Astrocyte of the spinal cord (primary cell): ENCODE measurements at regions not wholly inside any gene's neighbourhood (a gene's known extent, or its start where the extent isn't known, plus 50 kb on each side); places are given as distances from the start of the nearest gene placed in this dataset.

Source experiments
- DNase-seq: peaks from one replicate; pipeline ENCODE4 v3.0.0; 2011; ENCODE audit warnings: low read depth, low spot score
- H3K4me3 ChIP-seq: 2 replicates; pipeline ENCODE4 v1.5.1; 2011; ENCODE audit warnings: low read depth, mild to moderate bottlenecking, low read length, moderate library complexity
- CTCF ChIP-seq: IDR thresholded peaks from 2 replicates; pipeline ENCODE4 v1.5.1; 2012; ENCODE audit warnings: low read depth, mild to moderate bottlenecking, low read length, inconsistent platforms
- in situ Hi-C: cut with HindIII; loops from 2 replicates; pipeline ENCODE4 v1.10.0; 2017; ENCODE audit warnings: low sequenced_read_pairs

DNA sequence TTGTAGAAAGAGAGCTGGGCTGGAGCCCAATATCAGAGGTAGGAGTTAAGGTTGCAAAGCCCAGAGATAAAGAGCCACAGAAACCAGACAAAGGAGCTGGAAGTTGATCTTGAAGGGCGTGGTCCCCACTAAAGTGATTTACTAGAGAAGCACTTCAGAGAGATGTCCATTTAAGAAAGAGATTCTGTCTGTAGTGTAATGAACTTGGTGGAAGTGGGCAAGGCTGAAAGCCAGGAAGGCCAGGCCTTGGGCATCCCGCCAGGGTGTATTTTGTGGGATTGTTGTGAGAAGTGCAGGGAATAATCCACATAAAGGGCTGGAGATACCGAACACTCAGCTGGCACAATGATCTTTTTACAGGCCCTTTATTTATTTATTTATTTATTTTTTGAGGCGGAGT, 1398.8 kb downstream of the TBC1D22A start:
- TF ChIP-seq CTCF, result no peak
- no peak for DNase-seq
- in situ Hi-C loops, result no loop called here
- no peak overlapping the region for H3K4me3 ChIP-seq

- no peak for DNase-seq
- no peak overlapping the region for H3K4me3 ChIP-seq
- in situ Hi-C loops, result no loop called here
- no peak for TF ChIP-seq CTCF
These were observed 1395.2 kb downstream of the TBC1D22A start for GRCh38 chr22:48157676-48158075.

DNA sequence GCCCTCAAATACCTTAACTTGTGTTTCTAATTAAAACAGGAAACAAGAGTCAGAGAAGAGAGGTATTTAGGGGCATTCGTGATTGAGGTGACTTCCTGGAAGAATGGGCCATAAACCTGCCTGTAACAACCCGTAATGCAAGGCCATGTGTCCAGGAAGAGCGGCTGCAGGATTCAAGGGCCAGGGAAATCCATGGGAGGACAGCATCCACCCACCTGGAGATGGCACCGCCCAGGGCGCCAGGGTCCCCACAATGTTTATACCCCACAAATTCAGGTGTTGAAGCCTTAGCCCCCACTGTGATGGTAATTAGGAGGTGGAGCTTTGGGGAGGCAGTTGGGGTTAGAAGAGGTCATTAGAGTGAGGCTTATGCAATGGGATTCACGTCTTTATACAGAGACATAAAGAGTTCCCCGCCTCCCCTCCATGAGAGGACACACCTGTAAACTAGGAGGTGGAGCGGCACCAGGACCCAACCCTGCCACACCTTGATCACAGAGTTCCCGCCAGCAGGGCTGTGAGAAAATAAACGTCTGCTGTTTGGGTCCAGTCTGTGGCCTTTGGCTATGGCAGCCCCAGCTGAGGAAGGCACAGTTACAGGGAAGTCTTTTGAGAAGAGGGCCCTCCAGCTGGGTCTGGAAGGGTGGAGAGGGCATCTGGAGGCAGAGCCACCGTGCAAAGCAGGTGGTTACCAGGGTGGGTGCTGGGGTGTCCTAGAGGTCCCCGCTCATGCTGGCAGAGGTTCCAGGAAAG, 1394.3 kb downstream of the TBC1D22A start:
- DNase-seq, result no peak
- no peak for TF ChIP-seq CTCF
- H3K4me3 ChIP-seq, result no peak overlapping the region
- in situ Hi-C loops, result no loop called here

- no peak overlapping the region for H3K4me3 ChIP-seq
- no peak for TF ChIP-seq CTCF
- no peak for DNase-seq
- in situ Hi-C loops, result no loop called here
These were observed 1393.0 kb downstream of the TBC1D22A start for GRCh38 chr22:48155446-48155845.

GRCh38 chr22:48154943-48155240, 1392.4 kb downstream of the TBC1D22A start:
- no peak for DNase-seq
- TF ChIP-seq CTCF, result no peak
- no peak overlapping the region for H3K4me3 ChIP-seq
- in situ Hi-C loops, result no loop called here

- in situ Hi-C loops, result no loop called here
- no peak overlapping the region for H3K4me3 ChIP-seq
- no peak for TF ChIP-seq CTCF
- no peak for DNase-seq
These were observed 1391.9 kb downstream of the TBC1D22A start for GRCh38 chr22:48154169-48154942.
